ENCODE measurements at regions not wholly inside any gene's neighbourhood (a gene's known extent, or its start where the extent isn't known, plus 50 kb on each side); places are given as distances from the start of the nearest gene placed in this dataset.

- WGBS (ENCODE audit: low lambda C conversion rate): 0% methylated on average over 1 of the region's 1 CpG
- DNase-seq (ENCODE audit: low spot score) (no peak), ATAC-seq (no peak), FAIRE-seq (no peak)
- H3K4me2 ChIP-seq (ENCODE audit: low read depth, low read length): no peak overlapping the region
- H3K4me1 ChIP-seq (ENCODE audit: insufficient read depth, low read length): no peaks in the 10 kb centered on the region
- H2AFZ ChIP-seq (ENCODE audit: low read length): no peak overlapping the region
- ChIA-PET CTCF (ENCODE audit: low intra/inter-chr PET ratio, low total read pairs) (no interaction called here), POLR2A (no interaction called here)
- H3K9ac ChIP-seq (ENCODE audit: insufficient read depth, low read depth, low read length): no peak overlapping the region
- intact Hi-C loops (cut with micrococcal nuclease; ENCODE audit: unreplicated experiment) (no loop called here), in situ Hi-C loops (cut with HindIII; ENCODE audit: extremely low pct_ligation_motif_present, low pct_unique_long_range_greater_than_20kb) (no loop called here)
- no peak overlapping the region for H3K4me3 ChIP-seq (replicated peaks in 1 of 3; ENCODE audit: insufficient read depth in 1 of 3, low read depth in 2 of 3, low read length in 3 of 3)
- no peaks in the 10 kb centered on the region for H3K27me3 ChIP-seq (ENCODE audit: control insufficient read depth in 1 of 2, insufficient read depth in 2 of 2, low read length in 2 of 2)
- no TSS peak for BruUV-seq (replicated peaks)
- TF ChIP-seq PRMT3 (CRISPR knock-in tag; IDR thresholded peaks at IDR 0.05; ENCODE audit: borderline replicate concordance, low read depth) (no peak), ZNF235 (CRISPR knock-in tag; IDR thresholded peaks at IDR 0.05; ENCODE audit: borderline replicate concordance) (no peak), CCAR2 (optimal IDR thresholded peaks at IDR 0.05; ENCODE audit: low read depth, low read length) (no peak), ZFP1 (CRISPR knock-in tag; IDR thresholded peaks at IDR 0.05) (no peak), BRD4 (CRISPR knock-in tag; IDR thresholded peaks at IDR 0.05) (no peak), NCOA2 (CRISPR knock-in tag; IDR thresholded peaks at IDR 0.05) (no peak), ZIK1 (CRISPR knock-in tag; IDR thresholded peaks at IDR 0.05; ENCODE audit: borderline replicate concordance, low read depth) (no peak), CBX1 (IDR thresholded peaks at IDR 0.05; ENCODE audit: low read depth) (no peak), XRCC5 (optimal IDR thresholded peaks at IDR 0.05; ENCODE audit: low read length) (no peak), NKX3-1 (CRISPR knock-in tag; IDR thresholded peaks at IDR 0.05) (no peak), ZNF382 (CRISPR knock-in tag; IDR thresholded peaks at IDR 0.05; ENCODE audit: borderline replicate concordance) (no peak), WIZ (CRISPR knock-in tag; IDR thresholded peaks at IDR 0.05) (no peak), JUN (CRISPR knock-in tag; IDR thresholded peaks at IDR 0.05) (no peak), TFDP1 (CRISPR knock-in tag; IDR thresholded peaks at IDR 0.05; ENCODE audit: borderline replicate concordance) (no peak), MEIS2 (CRISPR knock-in tag; IDR thresholded peaks at IDR 0.05) (no peak)
- TF ChIP-seq, protein P1, sequence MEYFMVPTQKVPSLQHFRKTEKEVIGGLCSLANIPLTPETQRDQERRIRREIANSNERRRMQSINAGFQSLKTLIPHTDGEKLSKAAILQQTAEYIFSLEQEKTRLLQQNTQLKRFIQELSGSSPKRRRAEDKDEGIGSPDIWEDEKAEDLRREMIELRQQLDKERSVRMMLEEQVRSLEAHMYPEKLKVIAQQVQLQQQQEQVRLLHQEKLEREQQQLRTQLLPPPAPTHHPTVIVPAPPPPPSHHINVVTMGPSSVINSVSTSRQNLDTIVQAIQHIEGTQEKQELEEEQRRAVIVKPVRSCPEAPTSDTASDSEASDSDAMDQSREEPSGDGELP (IDR thresholded peaks at IDR 0.05; ENCODE audit: borderline replicate concordance, low read depth): no peak
- TF ChIP-seq, protein P2, sequence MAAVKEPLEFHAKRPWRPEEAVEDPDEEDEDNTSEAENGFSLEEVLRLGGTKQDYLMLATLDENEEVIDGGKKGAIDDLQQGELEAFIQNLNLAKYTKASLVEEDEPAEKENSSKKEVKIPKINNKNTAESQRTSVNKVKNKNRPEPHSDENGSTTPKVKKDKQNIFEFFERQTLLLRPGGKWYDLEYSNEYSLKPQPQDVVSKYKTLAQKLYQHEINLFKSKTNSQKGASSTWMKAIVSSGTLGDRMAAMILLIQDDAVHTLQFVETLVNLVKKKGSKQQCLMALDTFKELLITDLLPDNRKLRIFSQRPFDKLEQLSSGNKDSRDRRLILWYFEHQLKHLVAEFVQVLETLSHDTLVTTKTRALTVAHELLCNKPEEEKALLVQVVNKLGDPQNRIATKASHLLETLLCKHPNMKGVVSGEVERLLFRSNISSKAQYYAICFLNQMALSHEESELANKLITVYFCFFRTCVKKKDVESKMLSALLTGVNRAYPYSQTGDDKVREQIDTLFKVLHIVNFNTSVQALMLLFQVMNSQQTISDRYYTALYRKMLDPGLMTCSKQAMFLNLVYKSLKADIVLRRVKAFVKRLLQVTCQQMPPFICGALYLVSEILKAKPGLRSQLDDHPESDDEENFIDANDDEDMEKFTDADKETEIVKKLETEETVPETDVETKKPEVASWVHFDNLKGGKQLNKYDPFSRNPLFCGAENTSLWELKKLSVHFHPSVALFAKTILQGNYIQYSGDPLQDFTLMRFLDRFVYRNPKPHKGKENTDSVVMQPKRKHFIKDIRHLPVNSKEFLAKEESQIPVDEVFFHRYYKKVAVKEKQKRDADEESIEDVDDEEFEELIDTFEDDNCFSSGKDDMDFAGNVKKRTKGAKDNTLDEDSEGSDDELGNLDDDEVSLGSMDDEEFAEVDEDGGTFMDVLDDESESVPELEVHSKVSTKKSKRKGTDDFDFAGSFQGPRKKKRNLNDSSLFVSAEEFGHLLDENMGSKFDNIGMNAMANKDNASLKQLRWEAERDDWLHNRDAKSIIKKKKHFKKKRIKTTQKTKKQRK (IDR thresholded peaks at IDR 0.05; ENCODE audit: low read length): no peak
- no peak overlapping the region for H3K27ac ChIP-seq (ENCODE audit: extremely low read length, insufficient read depth, low read length)
- no peaks in the 10 kb centered on the region for H3K9me3 ChIP-seq (ENCODE audit: low read length)
- H3K36me3 ChIP-seq (replicated peaks in 1 of 2; ENCODE audit: control insufficient read depth in 1 of 2, insufficient read depth in 2 of 2, low read length in 2 of 2): no peaks in the 10 kb centered on the region
- H3K79me2 ChIP-seq (ENCODE audit: insufficient read depth, low read length): no peaks in the 10 kb centered on the region
- H4K20me1 ChIP-seq (ENCODE audit: insufficient read depth, low read length): no peaks in the 10 kb centered on the region
These were observed 1185.7 kb upstream of the C9orf72 start for GRCh38 chr9:28758971-28759370.
